ENCODE measurements at regions not wholly inside any gene's neighbourhood (a gene's known extent, or its start where the extent isn't known, plus 50 kb on each side); places are given as distances from the start of the nearest gene placed in this dataset.
A peak's percentile ranks its signal among the peaks of the same experiment; 100 is the strongest.

DNA sequence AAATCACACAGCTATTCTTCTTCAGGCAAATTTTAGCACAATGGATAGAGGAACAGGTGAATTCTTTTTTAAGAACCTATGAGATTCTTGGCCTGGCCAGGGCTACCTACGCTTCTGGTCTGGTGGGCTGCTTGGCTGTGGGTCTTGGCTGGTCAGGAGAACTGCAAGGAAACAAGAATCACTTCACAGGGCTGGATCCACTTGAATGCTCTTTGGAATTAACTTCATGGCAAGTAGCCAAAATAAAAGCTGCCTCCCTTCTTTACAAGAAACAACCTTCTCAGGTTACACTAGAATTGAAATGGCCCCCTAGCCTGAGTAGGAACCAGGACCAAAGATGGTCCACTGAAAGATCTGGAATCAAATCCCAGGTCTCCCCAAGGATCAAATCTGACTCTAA is 519.1 kb downstream of the IQCM start:
- no peak for DNase-seq

- no peak for DNase-seq
These were observed 519.6 kb downstream of the IQCM start for GRCh38 chr4:149296084-149296483.

DNA sequence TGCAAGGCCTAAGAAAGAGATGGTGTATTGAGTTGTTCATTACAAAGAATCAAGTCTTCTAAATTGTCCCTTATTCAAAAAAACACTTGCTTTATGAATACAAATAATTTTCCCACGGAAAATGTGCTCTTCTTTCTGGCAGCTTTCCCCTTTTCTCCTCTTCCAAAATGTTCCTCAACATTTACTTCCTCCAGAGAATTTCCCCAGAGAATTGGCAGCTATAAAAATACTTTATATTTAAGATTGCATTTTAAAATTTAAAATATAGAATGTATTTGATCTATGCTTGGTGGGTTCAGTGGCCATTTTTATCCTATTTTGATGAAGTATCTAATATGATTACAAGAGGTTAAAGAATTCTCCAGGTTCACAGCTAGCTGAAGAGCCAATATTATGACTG is 521.0 kb downstream of the IQCM start:
- no peak for DNase-seq

- DNase-seq: no peak
These were observed 522.5 kb downstream of the IQCM start for GRCh38 chr4:149293046-149293649.

DNA sequence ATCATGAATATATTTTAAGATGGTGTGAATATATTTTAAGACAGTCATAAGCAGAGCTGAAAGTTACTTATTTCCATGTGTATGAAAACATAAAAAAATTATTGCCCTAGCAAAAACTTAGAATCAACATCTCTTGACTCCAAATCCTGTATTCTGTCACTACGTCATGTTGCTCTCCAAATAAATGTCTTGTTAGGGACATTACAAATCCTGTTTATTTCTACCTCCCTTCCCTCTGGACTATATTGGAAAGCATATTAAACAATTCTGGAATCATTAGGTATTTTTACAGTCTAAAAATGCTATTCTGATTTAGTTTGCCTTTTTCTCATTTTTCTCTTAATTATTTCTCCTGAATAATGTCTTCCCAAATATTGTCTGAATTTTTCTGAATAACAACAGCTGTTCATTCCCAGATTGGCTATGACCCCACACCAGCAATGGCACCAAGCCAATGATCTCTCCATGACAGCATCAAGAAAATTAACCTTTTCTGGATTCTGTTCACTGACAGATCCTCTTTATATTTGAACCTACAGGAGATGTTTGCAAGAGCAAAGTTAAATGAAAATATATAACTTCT is 523.1 kb downstream of the IQCM start:
- no peak for DNase-seq

- no peak for DNase-seq
These were observed 524.2 kb downstream of the IQCM start for GRCh38 chr4:149291463-149291862.

GRCh38 chr4:149280806-149281205 is 534.8 kb downstream of the IQCM start:
- DNase-seq: no peak

DNA sequence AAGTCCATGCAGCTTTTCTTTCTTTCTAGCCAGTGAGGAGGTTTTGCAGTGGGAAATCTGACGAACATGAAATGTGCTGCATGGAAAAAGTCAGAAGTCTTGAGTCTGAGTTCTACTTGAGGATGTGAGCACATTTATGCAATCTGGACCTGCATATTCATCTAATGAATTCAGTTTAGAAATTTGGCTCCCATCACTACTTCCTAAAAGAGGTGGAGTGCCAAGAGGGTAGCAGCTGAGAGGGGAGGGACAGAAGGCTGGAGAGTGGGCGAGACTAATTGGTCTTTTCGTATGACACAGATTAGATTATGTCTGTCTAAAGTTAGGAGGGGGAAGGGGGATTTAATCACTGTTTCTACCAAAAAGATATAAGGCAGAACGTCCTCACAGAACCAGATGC is 535.9 kb downstream of the IQCM start:
- no peak for DNase-seq

- no peak for DNase-seq
These were observed 536.3 kb downstream of the IQCM start for GRCh38 chr4:149279331-149279730.

DNA sequence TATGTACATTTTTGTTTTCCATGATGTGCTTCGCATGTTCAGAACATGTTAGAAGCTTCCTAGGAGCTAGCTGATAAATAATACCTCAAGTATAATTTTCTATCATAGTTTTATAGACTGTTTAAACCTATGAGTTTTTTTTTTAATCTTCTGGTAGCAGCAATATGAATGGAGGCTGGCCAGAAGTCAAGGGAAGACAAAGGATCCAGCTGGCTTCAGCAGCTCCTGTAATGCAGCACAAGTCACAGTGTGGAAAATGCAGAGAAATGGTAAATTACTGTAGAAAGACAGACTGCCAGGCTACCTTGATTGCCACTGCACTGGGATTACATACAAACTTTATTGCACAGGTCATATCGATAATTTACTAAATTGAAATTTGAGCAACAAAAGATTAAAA is 537.9 kb downstream of the IQCM start:
- no peak for DNase-seq

GRCh38 chr4:149269835-149270234 is 545.8 kb downstream of the IQCM start:
- DNase-seq: no peak

- DNase-seq: no peak
These were observed 549.3 kb downstream of the IQCM start for GRCh38 chr4:149266301-149266700.

DNA sequence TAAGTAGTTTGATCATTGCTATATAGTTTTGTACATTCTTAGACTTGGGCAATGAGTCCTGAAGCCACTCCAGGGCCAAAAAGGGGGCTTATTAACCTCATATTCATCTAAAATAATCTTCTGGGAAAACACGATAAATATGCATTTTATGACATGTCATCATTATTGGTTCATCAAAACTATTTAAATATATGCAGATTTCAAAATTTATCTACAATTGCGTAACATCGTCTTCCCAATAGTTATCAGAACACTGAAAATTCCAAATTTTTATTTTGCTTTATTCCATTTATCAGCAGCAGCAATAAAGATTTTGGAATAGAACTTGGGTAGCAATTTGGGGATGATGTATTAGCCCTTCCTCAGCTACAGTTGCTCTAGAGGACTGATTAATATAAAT is 550.0 kb downstream of the IQCM start:
- DNase-seq: no peak

GRCh38 chr4:149264093-149264733 is 551.4 kb downstream of the IQCM start:
- peak; percentile 31 for DNase-seq

GRCh38 chr4:149248191-149248764 is 567.4 kb downstream of the IQCM start:
- DNase-seq: no peak

GRCh38 chr4:149247164-149247563 is 568.5 kb downstream of the IQCM start:
- DNase-seq: no peak

- DNase-seq: no peak
These were observed 570.3 kb downstream of the IQCM start for GRCh38 chr4:149245333-149245732.

GRCh38 chr4:149238097-149238496 is 577.5 kb downstream of the IQCM start:
- no peak for DNase-seq

GRCh38 chr4:149234798-149235197 is 580.8 kb downstream of the IQCM start:
- DNase-seq: no peak

- DNase-seq: no peak
These were observed 592.0 kb downstream of the IQCM start for GRCh38 chr4:149223659-149224058.

GRCh38 chr4:149218672-149219071 is 597.0 kb downstream of the IQCM start:
- no peak for DNase-seq

GRCh38 chr4:149214301-149214700 is 601.3 kb downstream of the IQCM start:
- DNase-seq: no peak

GRCh38 chr4:149211876-149212275 is 603.8 kb downstream of the IQCM start:
- no peak for DNase-seq

DNA sequence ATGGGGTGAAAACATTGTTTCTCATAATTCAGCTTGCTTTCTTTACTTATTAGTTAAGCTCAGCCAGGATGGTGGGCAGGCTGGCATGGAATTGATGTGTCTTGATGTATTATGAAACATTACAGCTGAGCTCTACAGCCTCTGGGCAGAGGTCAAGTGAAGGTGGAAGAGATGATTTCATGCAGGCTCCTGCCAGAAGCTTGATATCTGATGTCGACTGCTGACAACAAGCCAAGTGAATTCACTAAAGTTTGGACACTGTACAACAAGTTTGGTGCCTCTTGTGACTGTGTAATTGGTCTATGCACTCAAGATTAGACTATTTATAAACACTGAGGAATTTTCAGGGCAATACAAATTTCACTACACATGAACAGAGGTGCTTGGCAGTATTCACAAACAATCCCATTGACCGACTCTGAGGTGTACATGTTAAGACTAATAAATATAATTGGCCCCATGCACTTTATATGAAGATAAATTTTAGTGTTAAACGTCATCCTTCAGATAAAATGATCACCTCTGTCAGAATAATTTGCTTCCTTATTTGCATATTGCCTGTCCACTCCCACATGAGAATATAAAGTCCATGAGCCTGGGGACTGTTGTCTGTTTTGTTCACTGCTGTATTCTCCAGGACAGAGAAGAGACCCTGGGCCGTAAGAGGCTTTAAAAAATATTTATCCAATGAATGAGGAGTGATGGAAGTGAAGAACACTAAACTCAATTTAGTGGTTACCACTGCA is 612.2 kb downstream of the IQCM start:
- no peak for DNase-seq
